Upper lobe of left lung (tissue), 6 donors: ENCODE measurements at regions not wholly inside any gene's neighbourhood (a gene's known extent, or its start where the extent isn't known, plus 50 kb on each side); places are given as distances from the start of the nearest gene placed in this dataset.

ENCODE experiments used
- ATAC-seq, 2 donors: fragments of 200-7000 bp; cut with Tn5 transposase; one replicate each; pipeline ENCODE4 v1.9.1; 2022; ENCODE audit warnings: mild to moderate bottlenecking in 2 of 2, moderate library complexity in 2 of 2; ENCODE audit not compliant: low FRiP score in 2 of 2
- DNase-seq, 2 donors: peaks; one replicate each; pipeline ENCODE4 v3.0.0-alpha.2; 2019 to 2020
- H3K27ac ChIP-seq, 4 donors: fragments of 200-600 bp; sonication (generic); one replicate each; pipeline ENCODE4 v1.5.1; 2016 to 2019
- H3K27me3 ChIP-seq, 4 donors: fragments of 200-600 bp; sonication (generic); one replicate each; pipeline ENCODE4 v1.5.1; 2017 to 2019
- H3K36me3 ChIP-seq, 4 donors: fragments of 200-600 bp; sonication (generic); one replicate each; pipeline ENCODE4 v1.5.1; 2016 to 2019
- H3K4me1 ChIP-seq, 4 donors: fragments of 200-600 bp; sonication (generic); one replicate each; pipeline ENCODE4 v1.5.1; 2018 to 2019
- H3K4me3 ChIP-seq, 4 donors: fragments of 200-600 bp; sonication (generic); one replicate each; pipeline ENCODE4 v1.5.1; 2017 to 2019; ENCODE audit warnings: mild to moderate bottlenecking in 2 of 4, moderate library complexity in 1 of 4
- H3K9me3 ChIP-seq, 4 donors: fragments of 200-600 bp; sonication (generic); one replicate each; pipeline ENCODE4 v1.5.1; 2018 to 2019
- CTCF ChIP-seq, 6 experiments: fragments of 450-650 bp in 4 of 6; fragments of 200-600 bp in 2 of 6; sonication (generic) in 2 of 6; IDR thresholded peaks; one replicate each; pipeline ENCODE4 v1.5.1; 2016 to 2019; ENCODE audit warnings: antibody characterized with exemption in 6 of 6
- EP300 ChIP-seq, 4 donors: sonication (generic); formaldehyde crosslinking; IDR thresholded peaks; one replicate each; pipeline ENCODE4 v1.5.1; 2017; ENCODE audit warnings: antibody characterized with exemption in 4 of 4, control low read depth in 2 of 4
- POLR2A ChIP-seq, 4 donors: fragments of 450-650 bp; IDR thresholded peaks; one replicate each; pipeline ENCODE4 v1.5.1; 2016 to 2017; ENCODE audit warnings: antibody characterized with exemption in 4 of 4, mild to moderate bottlenecking in 2 of 4
- POLR2AphosphoS5 ChIP-seq, 2 donors: sonication (generic); formaldehyde crosslinking; IDR thresholded peaks; one replicate each; pipeline ENCODE4 v1.5.1; 2017; ENCODE audit warnings: antibody characterized with exemption in 2 of 2
- WGBS, 2 donors: methylation state at CpG; one replicate each; pipeline ENCODE4 v1.1.5; 2017 to 2018; 5-methylcytosine and 5-hydroxymethylcytosine counted together
- donor health status: DM: no; HTN: no; CAD: no; lungs with moderate emphysema.
- donor health status: DM: no; HTN: yes; CAD: no; lungs with severe emphysema.

GRCh38 chr1:25051906-25052305 lies 121.8 kb upstream of the RUNX3 start:
- no peaks in the 10 kb centered on the region for H3K9me3 ChIP-seq
- H3K27me3 ChIP-seq: no peaks in the 10 kb centered on the region
- no peaks in the 10 kb centered on the region for H3K36me3 ChIP-seq
- DNase-seq (no peak), ATAC-seq (no peak)
- TF ChIP-seq EP300 (IDR thresholded peaks at IDR 0.05) (no peak), POLR2AphosphoS5 (IDR thresholded peaks at IDR 0.05) (no peak), POLR2A (IDR thresholded peaks at IDR 0.05) (no peak)
- WGBS, 2 donors: 69 to 77% methylated on average over 7 to 12 of the region's 12 CpGs
- H3K27ac ChIP-seq: no peak overlapping the region
- no peaks in the 10 kb centered on the region for H3K4me1 ChIP-seq
- no peak overlapping the region for H3K4me3 ChIP-seq

GRCh38 chr1:25051504-25051903 lies 121.4 kb upstream of the RUNX3 start:
- no peaks in the 10 kb centered on the region for H3K9me3 ChIP-seq
- 88 to 93% methylated on average over 5 to 6 of the region's 6 CpGs for whole genome bisulfite sequencing, 2 donors
- DNase-seq (no peak), ATAC-seq (no peak)
- H3K4me1 ChIP-seq: no peaks in the 10 kb centered on the region
- no peak for TF ChIP-seq POLR2AphosphoS5 (IDR thresholded peaks at IDR 0.05)
- no peak for TF ChIP-seq EP300 (IDR thresholded peaks at IDR 0.05)
- TF ChIP-seq CTCF (IDR thresholded peaks at IDR 0.05): no peak
- no peak for TF ChIP-seq POLR2A (IDR thresholded peaks at IDR 0.05)
- no peaks in the 10 kb centered on the region for H3K36me3 ChIP-seq
- no peaks in the 10 kb centered on the region for H3K27me3 ChIP-seq
- H3K27ac ChIP-seq: no peak overlapping the region
- no peak overlapping the region for H3K4me3 ChIP-seq

- Histone ChIP-seq H3K27ac (no peak overlapping the region), H3K27me3 (no peaks in the 10 kb centered on the region), H3K4me3 (no peak overlapping the region), H3K9me3 (no peaks in the 10 kb centered on the region), H3K36me3 (no peaks in the 10 kb centered on the region), H3K4me1 (no peaks in the 10 kb centered on the region)
- no peak for DNase-seq
- WGBS, 2 donors: 82 to 88% methylated on average over 7 to 8 of the region's 8 CpGs
- no peak for TF ChIP-seq EP300 (IDR thresholded peaks at IDR 0.05)
- no peak for TF ChIP-seq POLR2AphosphoS5 (IDR thresholded peaks at IDR 0.05)
- no peak for TF ChIP-seq CTCF (IDR thresholded peaks at IDR 0.05)
- no peak for TF ChIP-seq POLR2A (IDR thresholded peaks at IDR 0.05)
- ATAC-seq: no peak
Measured at GRCh38 chr1:25050165-25050564, 120.1 kb upstream of the RUNX3 start.

- 79 to 80% methylated on average over 2 of the region's 2 CpGs for WGBS, 2 donors
- Histone ChIP-seq H3K9me3 (no peaks in the 10 kb centered on the region), H3K27me3 (no peaks in the 10 kb centered on the region), H3K4me1 (no peaks in the 10 kb centered on the region), H3K36me3 (no peaks in the 10 kb centered on the region), H3K4me3 (no peak overlapping the region), H3K27ac (no peak overlapping the region)
- DNase-seq (no peak), ATAC-seq (no peak)
- TF ChIP-seq POLR2AphosphoS5 (IDR thresholded peaks at IDR 0.05) (no peak), CTCF (IDR thresholded peaks at IDR 0.05) (no peak), POLR2A (IDR thresholded peaks at IDR 0.05) (no peak), EP300 (IDR thresholded peaks at IDR 0.05) (no peak)
Measured at GRCh38 chr1:25049190-25049589, 119.1 kb upstream of the RUNX3 start.

GRCh38 chr1:25048728-25049127 lies 118.7 kb upstream of the RUNX3 start:
- H3K36me3 ChIP-seq: no peaks in the 10 kb centered on the region
- no peaks in the 10 kb centered on the region for H3K4me1 ChIP-seq
- no peaks in the 10 kb centered on the region for H3K9me3 ChIP-seq
- no peak for TF ChIP-seq POLR2A (IDR thresholded peaks at IDR 0.05)
- no peak for TF ChIP-seq CTCF (IDR thresholded peaks at IDR 0.05)
- no peak for TF ChIP-seq EP300 (IDR thresholded peaks at IDR 0.05)
- no peak for TF ChIP-seq POLR2AphosphoS5 (IDR thresholded peaks at IDR 0.05)
- ATAC-seq (no peak), DNase-seq (no peak)
- no peaks in the 10 kb centered on the region for H3K27me3 ChIP-seq
- no peak overlapping the region for H3K4me3 ChIP-seq
- no peak overlapping the region for H3K27ac ChIP-seq
- WGBS, 2 donors: 81 to 84% methylated on average over 6 of the region's 6 CpGs
